Mesendoderm (in vitro differentiated cells): ENCODE measurements at regions not wholly inside any gene's neighbourhood (a gene's known extent, or its start where the extent isn't known, plus 50 kb on each side); places are given as distances from the start of the nearest gene placed in this dataset.
"Not testable (repeated sequence)": the region's sequence is repeated elsewhere in the genome, so short reads cannot be mapped to it uniquely, and the experiment has no call there.

Experiments
- DNase-seq: peaks from one replicate; pipeline ENCODE4 v3.0.0; 2013
- H2AK5ac ChIP-seq: 2 replicates; pipeline ENCODE4 v1.6.1; 2013; ENCODE audit warnings: low read length, inconsistent platforms
- H2BK120ac ChIP-seq: 2 replicates; pipeline ENCODE4 v1.6.1; 2013; ENCODE audit warnings: low read depth, mild to moderate bottlenecking, low read length, moderate library complexity, mixed read lengths
- H2BK15ac ChIP-seq: replicated peaks from 2 replicates; pipeline ENCODE4 v1.6.1; 2013; ENCODE audit warnings: low read depth, mild to moderate bottlenecking, moderate library complexity
- H2BK5ac ChIP-seq: 2 replicates; pipeline ENCODE4 v1.6.1; 2013; ENCODE audit warnings: low read length, inconsistent platforms
- H3K18ac ChIP-seq: 2 replicates; pipeline ENCODE4 v1.6.1; 2013; ENCODE audit warnings: mild to moderate bottlenecking, low read length, mixed read lengths
- H3K23ac ChIP-seq: one replicate; pipeline ENCODE4 v1.6.1; 2013; ENCODE audit warnings: low read length
- H3K27ac ChIP-seq: 2 replicates; pipeline ENCODE4 v1.5.1; 2013; ENCODE audit warnings: low read depth, mild to moderate bottlenecking, inconsistent platforms, low read length, moderate library complexity
- H3K27me3 ChIP-seq: 2 replicates; pipeline ENCODE4 v1.6.1; 2013; ENCODE audit warnings: low read length, control low read depth, mild to moderate bottlenecking, inconsistent platforms; ENCODE audit not compliant: insufficient read depth, poor library complexity
- H3K36me3 ChIP-seq: 2 replicates; pipeline ENCODE4 v1.6.1; 2013; ENCODE audit warnings: low read length, inconsistent platforms; ENCODE audit not compliant: control insufficient read depth, insufficient read depth
- H3K4ac ChIP-seq: one replicate; pipeline ENCODE4 v1.6.1; 2013; ENCODE audit warnings: low read depth, mild to moderate bottlenecking, low read length, moderate library complexity
- H3K4me1 ChIP-seq: 2 replicates; pipeline ENCODE4 v1.6.1; 2013; ENCODE audit warnings: low read depth, low read length, inconsistent platforms; ENCODE audit not compliant: control insufficient read depth
- H3K4me2 ChIP-seq: 2 replicates; pipeline ENCODE4 v1.6.1; 2013; ENCODE audit warnings: low read length
- H3K4me3 ChIP-seq: 2 replicates; pipeline ENCODE4 v1.5.1; 2013; ENCODE audit warnings: mild to moderate bottlenecking, low read length
- H3K56ac ChIP-seq: one replicate; pipeline ENCODE4 v1.6.1; 2013; ENCODE audit warnings: low read length
- H3K79me1 ChIP-seq: 2 replicates; pipeline ENCODE4 v1.6.1; 2013; ENCODE audit warnings: low read length, inconsistent platforms
- H3K79me2 ChIP-seq: 2 replicates; pipeline ENCODE4 v1.6.1; 2013; ENCODE audit warnings: mild to moderate bottlenecking, low read length; ENCODE audit not compliant: control insufficient read depth, insufficient read depth
- H3K9ac ChIP-seq: 2 replicates; pipeline ENCODE4 v1.6.1; 2013; ENCODE audit warnings: low read length, inconsistent platforms
- H4K5ac ChIP-seq: one replicate; pipeline ENCODE4 v1.6.1; 2013; ENCODE audit warnings: low read length
- H4K8ac ChIP-seq: one replicate; pipeline ENCODE4 v1.6.1; 2013; ENCODE audit warnings: low read depth, mild to moderate bottlenecking, control low read depth, low read length, moderate library complexity
- WGBS: extraction: QIAGEN DNeasy Blood & Tissue Kit; methylation state at CpG from one replicate; pipeline ENCODE4 v1.1.7; 2013; ENCODE audit warnings: low lambda C conversion rate, missing lambda C conversion rate; ENCODE audit not compliant: insufficient coverage; ENCODE audit errors: extremely low coverage; 5-methylcytosine and 5-hydroxymethylcytosine counted together

DNA sequence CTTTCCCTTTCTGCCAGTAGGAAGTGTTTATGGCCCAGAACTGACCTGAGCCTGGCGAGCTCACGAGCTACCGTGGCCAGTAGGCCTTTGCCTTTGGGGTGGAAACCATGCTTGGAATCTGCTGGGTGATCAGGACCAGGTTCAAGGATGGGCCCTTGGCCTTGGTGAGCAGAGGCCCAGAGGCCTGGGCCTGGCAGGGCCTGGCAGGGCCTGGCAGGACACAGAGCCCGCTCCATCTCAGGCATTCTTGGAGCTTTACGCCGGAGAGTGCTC lies 184.8 kb upstream of the RTL1 start:
- H2AK5ac ChIP-seq: peak overlapping the region; percentile 35
- H3K79me2 ChIP-seq: no peaks in the 10 kb centered on the region
- no peak overlapping the region for H4K5ac ChIP-seq
- H2BK5ac ChIP-seq: peak overlapping the region; percentile 33
- no peak overlapping the region for H3K4me2 ChIP-seq
- no peak overlapping the region for H2BK120ac ChIP-seq
- H3K27me3 ChIP-seq: no peaks in the 10 kb centered on the region
- no peak for DNase-seq
- H3K27ac ChIP-seq: no peak overlapping the region
- no peak overlapping the region for H3K56ac ChIP-seq
- H3K18ac ChIP-seq: peak overlapping the region; percentile 11
- no peaks in the 10 kb centered on the region for H3K4me1 ChIP-seq
- no CpG with 5 or more reads among the region's 6 CpGs for WGBS
- H3K9ac ChIP-seq: no peak overlapping the region
- H2BK15ac ChIP-seq: no peak overlapping the region
- no peak overlapping the region for H3K4ac ChIP-seq
- no peak overlapping the region for H4K8ac ChIP-seq
- H3K4me3 ChIP-seq: no peak overlapping the region
- no peaks in the 10 kb centered on the region for H3K36me3 ChIP-seq
- H3K79me1 ChIP-seq: no peaks in the 10 kb centered on the region
- H3K23ac ChIP-seq: no peak overlapping the region

DNA sequence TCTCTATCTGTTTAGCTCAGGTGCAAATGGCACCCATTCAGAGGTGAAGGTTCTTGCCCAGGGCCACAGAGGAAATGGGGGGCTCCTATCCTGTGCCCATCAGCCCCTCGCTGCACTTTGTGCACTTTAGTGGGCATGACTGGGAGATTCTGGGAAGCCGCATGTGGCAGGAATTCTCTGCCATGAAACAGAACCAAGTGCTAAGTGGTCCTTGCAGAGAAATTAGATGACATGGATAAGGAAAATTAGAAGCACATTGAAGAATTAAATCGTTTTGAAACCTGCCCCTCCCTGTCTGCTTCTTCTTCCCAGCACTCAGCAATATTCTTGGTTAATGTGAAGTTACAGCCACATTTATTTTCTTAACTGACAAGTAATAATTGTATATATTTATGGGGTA lies 185.2 kb upstream of the RTL1 start:
- no peaks in the 10 kb centered on the region for H3K4me1 ChIP-seq
- peak overlapping the region; percentile 8 for H3K23ac ChIP-seq
- H3K27me3 ChIP-seq: no peaks in the 10 kb centered on the region
- no peak for DNase-seq
- H4K8ac ChIP-seq: no peak overlapping the region
- no peak overlapping the region for H2AK5ac ChIP-seq
- peak overlapping the region; percentile 11 for H3K18ac ChIP-seq
- no peaks in the 10 kb centered on the region for H3K36me3 ChIP-seq
- H3K4ac ChIP-seq: no peak overlapping the region
- H3K4me2 ChIP-seq: no peak overlapping the region
- no CpG with 5 or more reads among the region's 3 CpGs for WGBS
- no peak overlapping the region for H3K56ac ChIP-seq
- no peaks in the 10 kb centered on the region for H3K79me1 ChIP-seq
- no peak overlapping the region for H3K27ac ChIP-seq
- H4K5ac ChIP-seq: no peak overlapping the region
- H2BK5ac ChIP-seq: no peak overlapping the region
- no peaks in the 10 kb centered on the region for H3K79me2 ChIP-seq
- no peak overlapping the region for H2BK120ac ChIP-seq
- H3K9ac ChIP-seq: no peak overlapping the region
- no peak overlapping the region for H3K4me3 ChIP-seq
- no peak overlapping the region for H2BK15ac ChIP-seq

- not testable (repeated sequence) for H3K27ac ChIP-seq, H3K18ac ChIP-seq, H4K8ac ChIP-seq, H2BK120ac ChIP-seq, H3K4me1 ChIP-seq, H3K27me3 ChIP-seq, H3K79me2 ChIP-seq, H3K23ac ChIP-seq, H3K79me1 ChIP-seq, H3K4me3 ChIP-seq, H3K9ac ChIP-seq, H4K5ac ChIP-seq, H2BK5ac ChIP-seq, H2AK5ac ChIP-seq, DNase-seq, H3K56ac ChIP-seq, H3K4ac ChIP-seq, H3K4me2 ChIP-seq, H2BK15ac ChIP-seq, H3K36me3 ChIP-seq
- no CpG with 5 or more reads among the region's 11 CpGs for WGBS
Measured at GRCh38 chr14:101090478-101090877, 187.0 kb upstream of the RTL1 start.

- Histone ChIP-seq H3K4ac (no peak overlapping the region), H3K27me3 (no peaks in the 10 kb centered on the region), H3K4me1 (peaks cover 5% of the 10 kb centered on the region), H3K18ac (no peak overlapping the region), H3K9ac (no peak overlapping the region), H2BK120ac (no peak overlapping the region), H4K5ac (no peak overlapping the region), H3K4me3 (no peak overlapping the region), H4K8ac (no peak overlapping the region), H2BK5ac (no peak overlapping the region), H3K79me2 (no peaks in the 10 kb centered on the region), H3K36me3 (no peaks in the 10 kb centered on the region), H3K4me2 (no peak overlapping the region), H2BK15ac (no peak overlapping the region), H2AK5ac (no peak overlapping the region), H3K23ac (no peak overlapping the region), H3K79me1 (no peaks in the 10 kb centered on the region), H3K56ac (no peak overlapping the region), H3K27ac (no peak overlapping the region)
- no CpG with 5 or more reads among the region's 2 CpGs for whole genome bisulfite sequencing
- DNase-seq: no peak
Measured at GRCh38 chr14:101090976-101091375, 187.5 kb upstream of the RTL1 start.

DNA sequence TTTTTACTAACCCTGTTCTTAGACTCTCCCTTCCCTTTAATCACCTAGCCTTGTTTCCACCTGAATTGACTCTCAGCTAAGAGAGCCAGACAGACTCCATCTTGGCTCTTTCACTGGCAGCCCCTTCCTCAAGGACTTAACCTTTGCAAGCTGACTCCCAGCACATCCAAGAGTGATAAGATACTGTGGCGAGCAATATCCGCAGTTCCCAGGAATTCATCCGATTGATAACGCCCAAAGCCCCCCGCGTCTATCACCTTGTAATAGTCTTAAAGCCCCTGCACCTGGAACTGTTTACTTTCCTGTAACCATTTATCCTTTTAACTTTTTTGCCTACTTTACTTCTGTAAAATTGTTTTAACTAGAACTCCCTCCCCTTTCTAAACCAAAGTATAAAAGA lies 191.4 kb upstream of the RTL1 start:
- not testable (repeated sequence) for H3K27me3 ChIP-seq, H3K4me3 ChIP-seq, H3K4me1 ChIP-seq, H2BK120ac ChIP-seq, H3K23ac ChIP-seq, H3K36me3 ChIP-seq, H4K5ac ChIP-seq, H3K9ac ChIP-seq, H3K27ac ChIP-seq, H3K4ac ChIP-seq, H3K79me1 ChIP-seq, H2AK5ac ChIP-seq, H3K4me2 ChIP-seq, H4K8ac ChIP-seq, H3K79me2 ChIP-seq
- peak overlapping the region; percentile 66 for H2BK5ac ChIP-seq
- H3K56ac ChIP-seq: peak overlapping the region; percentile 50
- peak; percentile 77 for DNase-seq
- no CpG with 5 or more reads among the region's 6 CpGs for WGBS
- peak overlapping the region; percentile 64 for H2BK15ac ChIP-seq
- peak overlapping the region; percentile 91 for H3K18ac ChIP-seq

DNA sequence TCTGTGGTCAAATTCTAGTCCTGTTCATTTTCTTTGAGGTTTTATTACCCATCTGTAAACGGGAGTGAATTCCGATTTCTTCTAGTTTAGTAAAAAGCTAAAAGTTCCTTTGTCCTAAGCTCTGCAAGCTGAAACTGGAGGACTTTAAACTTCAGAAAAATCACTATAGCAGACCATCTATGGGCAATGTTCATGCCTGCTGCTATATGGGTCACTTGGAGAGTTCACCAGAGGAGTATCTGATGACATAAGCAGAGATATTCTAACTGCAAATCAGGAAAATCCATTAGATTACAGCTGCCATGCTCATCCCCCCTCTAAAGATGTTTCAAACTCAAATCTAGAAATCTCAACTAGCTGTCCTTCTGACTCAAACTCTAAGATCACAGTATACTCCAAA lies 193.0 kb upstream of the RTL1 start:
- H3K56ac ChIP-seq: peak overlapping the region; percentile 17
- no peak overlapping the region for H3K4ac ChIP-seq
- peak overlapping the region; percentile 51 for H3K27ac ChIP-seq
- H4K5ac ChIP-seq: no peak overlapping the region
- H3K18ac ChIP-seq: peak overlapping the region; percentile 97
- H3K4me2 ChIP-seq: no peak overlapping the region
- peaks cover 6% of the 10 kb centered on the region for H3K4me1 ChIP-seq
- no peaks in the 10 kb centered on the region for H3K27me3 ChIP-seq
- no peaks in the 10 kb centered on the region for H3K79me1 ChIP-seq
- H3K23ac ChIP-seq: no peak overlapping the region
- H3K4me3 ChIP-seq: no peak overlapping the region
- no peaks in the 10 kb centered on the region for H3K79me2 ChIP-seq
- no peak overlapping the region for H3K9ac ChIP-seq
- no peak overlapping the region for H2AK5ac ChIP-seq
- H2BK120ac ChIP-seq: peak overlapping the region; percentile 61
- peak overlapping the region; percentile 37 for H2BK5ac ChIP-seq
- no peak for DNase-seq
- H3K36me3 ChIP-seq: no peaks in the 10 kb centered on the region
- no peak overlapping the region for H4K8ac ChIP-seq
- WGBS: no CpG with 5 or more reads among the region's 2 CpGs
- no peak overlapping the region for H2BK15ac ChIP-seq
